GM19043 (cell line): ENCODE measurements at regions not wholly inside any gene's neighbourhood (a gene's known extent, or its start where the extent isn't known, plus 50 kb on each side); places are given as distances from the start of the nearest gene placed in this dataset.
"Not testable (repeated sequence)": the region's sequence is repeated elsewhere in the genome, so short reads cannot be mapped to it uniquely, and the experiment has no call there.

Experiments used
- ATAC-seq: cut with Tn5 transposase; IDR thresholded peaks from one replicate; pipeline ENCODE4 v1.9.1; 2021; ENCODE audit warnings: low read depth; ENCODE audit not compliant: unreplicated experiment

GRCh38 chr1:219863816-219864215 lies 64.5 kb downstream of the SLC30A10 start:
- ATAC-seq = not testable (repeated sequence)

DNA sequence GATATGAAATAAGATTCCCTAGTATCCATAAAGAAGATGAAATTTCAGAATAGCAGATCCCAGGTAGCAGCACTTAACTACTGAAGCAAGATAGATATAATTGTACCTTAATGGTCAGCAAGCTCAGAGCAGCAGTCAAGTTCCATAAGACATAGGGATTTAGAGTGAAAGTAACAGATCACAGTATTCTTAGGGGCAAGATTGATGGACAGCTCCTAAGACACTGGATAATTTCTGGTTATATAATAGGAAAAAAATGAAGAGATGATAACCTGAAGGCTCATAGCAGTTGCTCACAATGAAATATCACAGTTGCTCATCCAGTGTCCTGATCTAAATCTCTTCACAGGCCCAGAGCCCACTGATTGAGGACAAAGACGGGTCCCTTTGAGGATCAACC lies 66.0 kb downstream of the SLC30A10 start:
- ATAC-seq = no peak

DNA sequence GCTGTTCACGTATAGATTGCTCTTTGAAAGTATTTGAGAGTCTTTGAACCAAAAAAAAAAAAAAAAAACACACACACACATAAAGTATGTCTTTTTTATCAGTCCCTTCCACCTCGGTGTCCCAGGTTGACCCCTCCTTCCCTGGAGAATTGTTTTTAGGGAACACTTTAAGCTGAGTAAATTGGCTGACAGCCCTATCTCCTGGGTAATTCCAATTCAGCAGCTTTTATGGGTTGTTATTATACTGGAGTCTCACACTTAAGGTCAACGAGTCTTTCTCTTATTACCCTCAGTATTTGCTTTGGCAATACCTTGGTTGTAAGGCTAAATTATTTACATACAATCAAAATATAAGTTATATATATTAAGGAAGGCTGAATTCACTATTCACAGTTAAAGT lies 69.4 kb downstream of the SLC30A10 start:
- no peak for ATAC-seq

- no peak for ATAC-seq
Observed at GRCh38 chr1:219847215-219847855, 81.0 kb downstream of the SLC30A10 start.

DNA sequence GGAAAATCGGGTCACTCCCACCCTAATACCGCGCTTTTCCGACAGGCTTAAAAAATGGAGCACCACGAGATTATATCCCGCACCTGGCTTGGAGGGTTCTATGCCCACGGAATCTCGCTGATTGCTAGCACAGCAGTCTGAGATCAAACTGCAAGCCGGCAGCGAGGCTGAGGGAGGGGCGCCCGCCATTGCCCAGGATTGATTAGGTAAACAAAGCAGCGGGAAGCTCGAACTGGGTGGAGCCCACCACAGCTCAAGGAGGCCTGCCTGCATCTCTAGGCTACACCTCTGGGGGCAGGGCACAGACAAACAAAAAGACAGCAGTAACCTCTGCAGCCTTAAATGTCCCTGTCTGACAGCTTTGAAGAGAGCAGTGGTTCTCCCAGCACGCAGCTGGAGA lies 88.8 kb downstream of the SLC30A10 start:
- not testable (repeated sequence) for ATAC-seq

DNA sequence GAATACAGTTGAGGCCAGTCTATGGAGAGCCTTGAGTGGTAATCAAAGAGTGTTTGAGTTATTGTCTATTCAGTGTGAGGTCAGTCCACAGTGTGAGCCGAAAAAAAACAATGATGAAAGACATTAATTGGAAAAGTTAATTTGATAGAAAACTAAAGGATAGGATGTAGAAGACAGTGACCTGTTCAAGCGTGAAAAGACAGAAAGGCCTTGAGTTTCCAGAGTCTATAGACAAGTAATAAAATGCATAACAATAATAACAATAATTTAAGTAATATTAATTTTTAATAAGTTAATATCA lies 90.4 kb downstream of the SLC30A10 start:
- no peak for ATAC-seq

GRCh38 chr1:219837274-219837993 lies 90.9 kb downstream of the SLC30A10 start:
- ATAC-seq = peak; percentile 84

- no peak for ATAC-seq
Observed at GRCh38 chr1:219834314-219834917, 93.9 kb downstream of the SLC30A10 start.

DNA sequence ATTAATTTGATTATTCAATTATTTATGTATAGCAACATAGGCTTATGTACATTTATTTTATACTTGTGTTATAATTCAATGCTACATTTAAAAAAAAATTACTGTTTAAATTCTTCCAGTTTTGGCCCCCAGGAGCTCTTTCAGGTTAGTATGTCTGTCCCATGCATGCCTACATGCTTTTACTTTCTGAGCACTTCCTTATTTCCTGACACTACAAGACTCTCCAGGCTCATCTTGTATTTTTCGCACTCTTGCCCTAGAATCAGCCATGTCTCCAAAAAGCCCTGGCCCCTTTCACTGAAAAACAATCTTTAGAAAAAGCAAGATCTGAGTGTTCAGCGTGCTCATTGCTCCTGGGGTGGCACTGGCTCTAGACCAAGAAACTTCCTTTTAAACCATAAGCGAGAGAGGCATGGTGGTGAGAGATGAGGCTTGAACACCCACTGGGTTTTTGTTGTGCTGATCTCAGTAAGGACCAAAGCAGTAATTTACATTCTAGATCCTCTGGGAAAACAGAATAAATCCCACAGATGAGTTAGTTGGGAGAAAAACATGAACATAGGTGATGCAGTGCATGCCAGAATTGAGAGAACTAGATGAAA lies 95.0 kb downstream of the SLC30A10 start:
- no peak for ATAC-seq

- no peak for ATAC-seq
Observed at GRCh38 chr1:219826290-219826689, 102.1 kb downstream of the SLC30A10 start.

GRCh38 chr1:219825355-219825754 lies 103.0 kb downstream of the SLC30A10 start:
- ATAC-seq = no peak

GRCh38 chr1:219824338-219824737 lies 104.0 kb downstream of the SLC30A10 start:
- ATAC-seq = no peak

DNA sequence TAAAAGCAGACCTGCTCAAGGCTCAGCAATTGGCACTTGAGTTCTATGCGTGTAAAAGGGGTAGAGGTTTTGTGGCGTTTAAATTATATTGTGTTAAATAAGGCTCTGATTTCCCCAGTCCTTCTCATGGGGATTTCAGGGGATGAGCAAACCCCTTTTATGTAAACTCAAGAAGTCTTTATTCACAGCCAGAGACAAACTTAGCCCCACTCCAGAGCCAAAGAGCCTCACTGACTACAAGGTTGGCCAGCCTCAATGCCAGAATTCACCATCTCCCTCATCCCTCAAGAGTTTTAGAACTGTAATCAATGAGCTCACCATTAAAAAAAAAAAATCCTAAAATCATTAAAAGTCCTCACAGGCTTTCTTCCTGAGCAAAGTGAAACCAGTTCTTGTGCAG lies 107.8 kb downstream of the SLC30A10 start:
- ATAC-seq = no peak

- no peak for ATAC-seq
Observed at GRCh38 chr1:219817914-219818313, 110.4 kb downstream of the SLC30A10 start.

DNA sequence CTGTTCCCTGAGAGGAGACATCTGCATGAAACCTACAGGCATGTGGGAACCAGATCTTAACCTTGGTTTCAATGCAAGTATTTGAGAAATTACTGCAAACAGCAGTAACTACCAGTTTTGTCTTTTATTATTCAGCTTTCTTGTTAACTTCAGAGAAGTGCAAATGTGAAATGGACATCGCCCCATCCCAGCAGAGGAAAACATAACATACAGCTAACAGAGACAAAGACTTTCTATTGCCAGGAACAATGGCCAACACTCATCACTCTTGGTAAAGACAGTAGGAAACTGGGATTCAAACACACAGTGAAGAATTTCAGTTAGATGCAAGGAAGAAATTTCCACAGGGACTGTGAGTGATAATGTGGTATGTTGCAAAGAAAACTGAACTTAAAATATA lies 115.1 kb downstream of the SLC30A10 start:
- no peak for ATAC-seq

DNA sequence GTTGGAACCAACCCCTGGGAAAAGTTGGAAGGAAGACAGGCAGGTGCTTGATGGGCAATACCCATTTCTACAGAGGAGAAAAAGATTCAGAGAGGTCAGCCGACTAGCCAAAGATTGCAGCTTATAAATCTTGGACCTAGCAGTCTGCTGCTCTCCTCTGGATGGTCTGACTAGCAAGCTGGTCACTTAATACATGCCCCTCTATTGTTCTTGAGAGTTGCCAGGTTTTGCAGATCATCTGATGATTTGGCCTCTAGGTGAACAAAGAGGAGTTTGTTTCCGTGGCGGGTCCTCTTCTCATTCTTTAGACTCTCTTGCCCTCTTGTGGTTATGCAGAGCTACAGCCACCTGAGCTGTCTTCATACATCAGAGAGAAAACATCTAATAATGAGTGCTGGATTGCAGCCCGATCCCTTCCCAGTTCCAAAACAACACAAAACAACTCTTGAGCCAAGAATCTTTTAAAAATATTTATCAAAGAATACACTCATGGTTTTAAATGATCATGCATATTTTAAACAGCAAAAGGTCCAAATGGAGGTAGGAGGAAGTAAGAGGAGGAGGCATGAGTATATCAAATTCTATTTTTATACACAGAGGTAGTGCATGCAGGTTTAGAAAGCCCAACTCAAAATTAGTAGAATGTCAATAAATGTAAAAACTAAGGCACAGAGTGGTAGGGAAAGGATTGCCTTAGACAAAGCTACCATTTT lies 115.7 kb downstream of the SLC30A10 start:
- peak; percentile 88 for ATAC-seq

- no peak for ATAC-seq
Observed at GRCh38 chr1:219812086-219812485, 116.3 kb downstream of the SLC30A10 start.

DNA sequence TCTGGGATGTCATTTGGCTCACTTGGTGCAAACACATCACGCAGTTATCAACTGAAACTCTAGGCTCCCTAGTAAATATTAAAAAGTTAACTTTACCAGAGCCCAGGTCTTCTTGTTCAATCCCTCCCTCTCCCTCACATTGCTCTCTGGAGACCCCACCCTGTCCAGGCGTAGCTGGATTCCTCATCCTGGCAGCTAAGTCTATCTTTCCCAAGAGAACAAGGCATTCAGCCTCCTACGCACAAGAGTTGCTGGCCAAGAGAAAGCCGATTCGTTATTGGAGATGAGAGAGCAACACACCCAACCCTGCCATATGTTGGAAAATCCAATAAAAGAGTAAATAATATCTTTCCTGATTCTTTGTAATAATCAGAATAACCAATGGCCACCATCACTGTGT lies 117.9 kb downstream of the SLC30A10 start:
- ATAC-seq = no peak

DNA sequence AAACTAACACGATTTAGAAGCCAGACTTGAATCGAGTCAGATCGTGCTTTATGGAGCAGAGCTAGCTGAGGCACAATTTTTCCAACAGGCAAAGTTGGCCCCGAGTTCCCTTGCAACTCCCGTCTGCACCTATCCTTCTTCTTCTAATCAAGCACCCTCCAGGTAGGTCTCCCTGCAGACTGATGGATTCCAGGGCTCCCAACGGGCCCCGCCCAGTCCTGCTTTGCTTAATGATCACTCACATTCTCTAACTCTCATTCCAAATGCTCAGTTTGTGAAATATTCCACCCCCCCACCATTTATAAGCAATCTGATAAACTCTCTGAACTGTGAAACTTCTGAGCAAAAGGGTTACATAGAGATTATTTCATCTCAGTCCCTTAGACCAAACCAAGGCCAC lies 119.6 kb downstream of the SLC30A10 start:
- no peak for ATAC-seq

DNA sequence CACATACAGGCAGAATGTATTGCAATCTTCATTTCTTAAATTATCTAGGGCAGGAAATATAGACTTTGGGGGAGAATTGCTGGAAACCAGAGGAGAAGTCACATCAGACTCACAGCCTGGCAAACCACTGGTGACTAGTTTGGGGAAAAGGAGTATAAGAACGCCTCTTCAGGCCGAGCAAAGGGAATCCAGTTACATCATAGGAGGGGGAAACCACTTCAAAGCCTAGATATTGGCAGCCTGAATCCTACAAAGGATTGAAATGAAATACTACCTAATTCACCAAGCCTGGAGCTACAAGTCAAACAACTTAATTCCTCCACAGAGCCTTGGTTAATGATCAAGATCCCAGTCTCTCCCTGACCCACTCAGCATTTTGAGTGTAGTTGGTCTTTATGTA lies 121.7 kb downstream of the SLC30A10 start:
- no peak for ATAC-seq

DNA sequence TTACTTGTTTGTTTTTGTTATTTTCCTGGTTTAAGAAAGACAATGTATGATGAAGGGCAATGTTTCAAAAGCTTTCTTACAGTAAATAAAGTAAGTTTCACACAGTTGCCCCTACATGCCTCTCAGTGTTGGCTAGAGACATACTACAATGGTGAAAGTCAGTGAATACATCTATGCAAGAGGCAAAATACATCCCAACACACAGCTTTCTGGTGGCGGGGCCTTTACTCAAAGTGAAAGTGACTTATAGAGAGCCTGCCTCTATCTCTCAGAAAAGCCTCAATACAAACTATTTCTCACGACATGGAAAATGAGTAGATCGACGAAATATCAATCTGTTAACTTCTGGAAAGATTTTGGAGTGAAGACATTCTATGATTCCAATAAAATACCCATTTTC lies 122.3 kb downstream of the SLC30A10 start:
- ATAC-seq = no peak
